ENCODE measurements at regions not wholly inside any gene's neighbourhood (a gene's known extent, or its start where the extent isn't known, plus 50 kb on each side); places are given as distances from the start of the nearest gene placed in this dataset.

- POLR2A ChIA-PET: no interaction called here
- DNase-seq (ENCODE audit: extremely low spot score): no peak
- TF ChIP-seq SUZ12 (IDR thresholded peaks at IDR 0.05) (no peak), L3MBTL2 (conservative IDR thresholded peaks at IDR 0.05) (no peak), HDGF (IDR thresholded peaks at IDR 0.05; ENCODE audit: borderline replicate concordance) (no peak), FOXA1 (IDR thresholded peaks at IDR 0.05) (no peak), FOXM1 (IDR thresholded peaks at IDR 0.05; ENCODE audit: borderline replicate concordance) (no peak), SP1 (IDR thresholded peaks at IDR 0.05) (no peak), ZNF384 (IDR thresholded peaks at IDR 0.05) (no peak), ARNT (IDR thresholded peaks at IDR 0.05) (no peak), NFRKB (IDR thresholded peaks at IDR 0.05) (no peak), FOXK2 (IDR thresholded peaks at IDR 0.05) (no peak), TARDBP (IDR thresholded peaks at IDR 0.05) (no peak), PKNOX1 (IDR thresholded peaks at IDR 0.05) (no peak), CTBP1 (IDR thresholded peaks at IDR 0.05; ENCODE audit: borderline replicate concordance) (no peak), ELF4 (IDR thresholded peaks at IDR 0.05) (no peak)
- CTCF ChIA-PET: no interaction called here
These were observed 593.8 kb downstream of the SPRY1 start for GRCh38 chr4:123990310-123990870.

GRCh38 chr4:123994917-123995316 lies 598.3 kb downstream of the SPRY1 start:
- TF ChIP-seq FOXA1 (IDR thresholded peaks at IDR 0.05): no peak
- TF ChIP-seq HDGF (IDR thresholded peaks at IDR 0.05; ENCODE audit: borderline replicate concordance): no peak
- no peak for TF ChIP-seq BHLHE40 (IDR thresholded peaks at IDR 0.05; ENCODE audit: borderline replicate concordance)
- TF ChIP-seq PKNOX1 (IDR thresholded peaks at IDR 0.05): no peak
- TF ChIP-seq SUZ12 (IDR thresholded peaks at IDR 0.05): no peak
- no peak for TF ChIP-seq TARDBP (IDR thresholded peaks at IDR 0.05)
- TF ChIP-seq ELF4 (IDR thresholded peaks at IDR 0.05): no peak
- TF ChIP-seq FOXK2 (IDR thresholded peaks at IDR 0.05): no peak
- no peak for TF ChIP-seq L3MBTL2 (conservative IDR thresholded peaks at IDR 0.05)
- no peak for TF ChIP-seq CTBP1 (IDR thresholded peaks at IDR 0.05; ENCODE audit: borderline replicate concordance)
- no peak for TF ChIP-seq FOXM1 (IDR thresholded peaks at IDR 0.05; ENCODE audit: borderline replicate concordance)
- TF ChIP-seq LEF1 (IDR thresholded peaks at IDR 0.05; ENCODE audit: borderline replicate concordance): no peak
- no peak for TF ChIP-seq NFRKB (IDR thresholded peaks at IDR 0.05)
- no peak for TF ChIP-seq ARNT (IDR thresholded peaks at IDR 0.05)
- no peak for TF ChIP-seq SP1 (IDR thresholded peaks at IDR 0.05)
- TF ChIP-seq ZNF384 (IDR thresholded peaks at IDR 0.05): no peak
- no peak for DNase-seq (ENCODE audit: extremely low spot score)
- CTCF ChIA-PET: interaction anchor here (0.6 kb wide), 1 partner anchor 80 kb away, joined by 4 read pairs; no protein-coding TSS in a partner anchor
- POLR2A ChIA-PET: no interaction called here

- ChIA-PET CTCF (no interaction called here), POLR2A (no interaction called here)
- no peak for DNase-seq (ENCODE audit: extremely low spot score)
- no peak for TF ChIP-seq SUZ12 (IDR thresholded peaks at IDR 0.05)
- no peak for TF ChIP-seq TARDBP (IDR thresholded peaks at IDR 0.05)
- TF ChIP-seq LEF1 (IDR thresholded peaks at IDR 0.05; ENCODE audit: borderline replicate concordance): no peak
- TF ChIP-seq PKNOX1 (IDR thresholded peaks at IDR 0.05): no peak
- no peak for TF ChIP-seq CTBP1 (IDR thresholded peaks at IDR 0.05; ENCODE audit: borderline replicate concordance)
- no peak for TF ChIP-seq NFRKB (IDR thresholded peaks at IDR 0.05)
- TF ChIP-seq HDGF (IDR thresholded peaks at IDR 0.05; ENCODE audit: borderline replicate concordance): no peak
- TF ChIP-seq BHLHE40 (IDR thresholded peaks at IDR 0.05; ENCODE audit: borderline replicate concordance): no peak
These were observed 599.3 kb downstream of the SPRY1 start for GRCh38 chr4:123995936-123996335.

- DNase-seq (ENCODE audit: extremely low spot score): no peak
- no peak for TF ChIP-seq NFRKB (IDR thresholded peaks at IDR 0.05)
- TF ChIP-seq BHLHE40 (IDR thresholded peaks at IDR 0.05; ENCODE audit: borderline replicate concordance): no peak
- no peak for TF ChIP-seq ARNT (IDR thresholded peaks at IDR 0.05)
- TF ChIP-seq FOXK2 (IDR thresholded peaks at IDR 0.05): no peak
- no peak for TF ChIP-seq PKNOX1 (IDR thresholded peaks at IDR 0.05)
- TF ChIP-seq SUZ12 (IDR thresholded peaks at IDR 0.05): no peak
- no peak for TF ChIP-seq HDGF (IDR thresholded peaks at IDR 0.05; ENCODE audit: borderline replicate concordance)
- TF ChIP-seq ZNF384 (IDR thresholded peaks at IDR 0.05): no peak
- TF ChIP-seq LEF1 (IDR thresholded peaks at IDR 0.05; ENCODE audit: borderline replicate concordance): no peak
- TF ChIP-seq FOXA1 (IDR thresholded peaks at IDR 0.05): no peak
- TF ChIP-seq L3MBTL2 (conservative IDR thresholded peaks at IDR 0.05): no peak
- TF ChIP-seq FOXM1 (IDR thresholded peaks at IDR 0.05; ENCODE audit: borderline replicate concordance): no peak
- no peak for TF ChIP-seq CTBP1 (IDR thresholded peaks at IDR 0.05; ENCODE audit: borderline replicate concordance)
- no peak for TF ChIP-seq SP1 (IDR thresholded peaks at IDR 0.05)
- no peak for TF ChIP-seq TARDBP (IDR thresholded peaks at IDR 0.05)
- TF ChIP-seq ELF4 (IDR thresholded peaks at IDR 0.05): no peak
- ChIA-PET POLR2A (no interaction called here), CTCF (no interaction called here)
These were observed 600.3 kb downstream of the SPRY1 start for GRCh38 chr4:123996718-123997510.

- no peak for TF ChIP-seq SUZ12 (IDR thresholded peaks at IDR 0.05)
- TF ChIP-seq CTBP1 (IDR thresholded peaks at IDR 0.05; ENCODE audit: borderline replicate concordance): no peak
- no peak for TF ChIP-seq ARNT (IDR thresholded peaks at IDR 0.05)
- no peak for TF ChIP-seq LEF1 (IDR thresholded peaks at IDR 0.05; ENCODE audit: borderline replicate concordance)
- no peak for TF ChIP-seq TARDBP (IDR thresholded peaks at IDR 0.05)
- TF ChIP-seq ZNF384 (IDR thresholded peaks at IDR 0.05): no peak
- no peak for TF ChIP-seq SP1 (IDR thresholded peaks at IDR 0.05)
- TF ChIP-seq FOXM1 (IDR thresholded peaks at IDR 0.05; ENCODE audit: borderline replicate concordance): no peak
- no peak for TF ChIP-seq ELF4 (IDR thresholded peaks at IDR 0.05)
- no peak for TF ChIP-seq FOXK2 (IDR thresholded peaks at IDR 0.05)
- TF ChIP-seq BHLHE40 (IDR thresholded peaks at IDR 0.05; ENCODE audit: borderline replicate concordance): no peak
- no peak for TF ChIP-seq HDGF (IDR thresholded peaks at IDR 0.05; ENCODE audit: borderline replicate concordance)
- no peak for TF ChIP-seq PKNOX1 (IDR thresholded peaks at IDR 0.05)
- no peak for TF ChIP-seq FOXA1 (IDR thresholded peaks at IDR 0.05)
- TF ChIP-seq NFRKB (IDR thresholded peaks at IDR 0.05): no peak
- no peak for TF ChIP-seq L3MBTL2 (conservative IDR thresholded peaks at IDR 0.05)
- ChIA-PET CTCF (no interaction called here), POLR2A (no interaction called here)
- no peak for DNase-seq (ENCODE audit: extremely low spot score)
These were observed 601.3 kb downstream of the SPRY1 start for GRCh38 chr4:123997776-123998449.
